Activated CD4-positive, alpha-beta T cell treated with anti-CD3 and anti-CD28 coated beads, Interleukin-2, Interleukin-6, amounts not matched to agents 100 ng/mL and 50 ng/mL, durations not matched to agents 16 hours and 8 hours (primary cell): ENCODE measurements at regions not wholly inside any gene's neighbourhood (a gene's known extent, or its start where the extent isn't known, plus 50 kb on each side); places are given as distances from the start of the nearest gene placed in this dataset.
"Not testable (repeated sequence)": the region's sequence is repeated elsewhere in the genome, so short reads cannot be mapped to it uniquely, and the experiment has no call there.

Source experiments
- DNase-seq: peaks from one replicate; pipeline ENCODE4 v3.0.0-alpha.2; 2020

DNA sequence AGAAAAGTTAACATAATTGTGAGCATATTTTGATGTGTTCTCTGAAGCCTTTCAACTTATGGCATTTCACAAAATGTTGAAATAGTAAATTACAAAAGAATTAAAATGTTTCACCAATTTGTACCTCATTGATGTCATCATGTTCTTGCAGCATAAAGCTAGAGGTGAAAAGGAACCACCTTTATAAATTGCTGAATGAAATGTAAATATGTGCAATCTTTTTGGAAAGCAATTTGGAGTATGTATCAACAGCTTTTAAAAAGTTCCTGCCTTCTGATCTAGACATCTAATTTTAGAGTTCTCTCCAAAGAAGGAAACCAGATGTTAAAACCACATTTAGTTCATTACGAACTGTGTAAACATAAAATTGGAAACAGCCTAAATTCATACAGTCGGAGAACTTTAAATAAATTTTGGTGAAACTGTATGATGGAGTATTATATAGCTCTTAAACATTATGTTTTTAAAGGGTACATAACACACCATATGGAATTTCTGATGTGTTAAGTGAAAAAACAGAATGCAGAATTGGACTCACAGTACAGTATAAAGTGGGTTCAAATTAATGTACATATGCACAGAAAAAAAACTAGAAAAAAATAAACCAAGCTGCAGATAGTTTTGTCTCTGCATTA is 311.2 kb upstream of the NAALADL2 start:
- DNase-seq: no peak

DNA sequence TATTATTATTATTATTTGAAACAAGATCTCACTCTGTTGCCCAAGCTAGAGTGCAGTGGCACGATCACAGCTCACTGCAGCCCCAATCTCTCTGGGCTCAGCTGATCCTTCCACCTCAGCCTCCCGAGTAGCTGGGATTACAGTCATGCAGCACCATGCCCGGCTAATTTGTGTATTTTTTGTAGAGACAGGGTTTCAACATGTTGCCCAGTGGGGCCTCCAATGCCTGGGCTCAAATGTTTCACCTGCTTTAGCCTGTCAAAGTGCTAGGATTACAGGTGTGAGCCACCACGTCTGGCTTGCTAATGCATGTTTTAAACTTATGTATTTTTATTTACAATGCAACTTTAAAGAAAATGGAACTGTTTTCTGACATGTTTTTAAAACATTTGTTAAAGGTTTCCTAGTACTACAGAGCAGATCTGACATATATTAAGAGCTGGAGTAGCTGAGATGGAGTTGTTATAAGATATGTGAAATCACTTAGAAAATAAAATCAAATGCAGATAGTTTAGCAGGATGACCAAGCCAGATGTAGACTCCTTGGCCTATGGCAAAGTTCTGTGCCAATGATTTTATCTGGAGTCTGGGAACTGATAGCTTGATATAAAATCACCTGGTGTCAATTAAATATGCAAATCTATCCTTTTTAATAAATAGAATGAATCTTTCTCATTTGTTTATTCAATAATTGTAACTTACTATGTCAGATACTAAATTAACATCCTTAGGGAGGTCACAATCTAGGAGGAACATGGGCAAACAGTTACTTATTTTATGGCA is 310.1 kb upstream of the NAALADL2 start:
- DNase-seq: no peak

DNA sequence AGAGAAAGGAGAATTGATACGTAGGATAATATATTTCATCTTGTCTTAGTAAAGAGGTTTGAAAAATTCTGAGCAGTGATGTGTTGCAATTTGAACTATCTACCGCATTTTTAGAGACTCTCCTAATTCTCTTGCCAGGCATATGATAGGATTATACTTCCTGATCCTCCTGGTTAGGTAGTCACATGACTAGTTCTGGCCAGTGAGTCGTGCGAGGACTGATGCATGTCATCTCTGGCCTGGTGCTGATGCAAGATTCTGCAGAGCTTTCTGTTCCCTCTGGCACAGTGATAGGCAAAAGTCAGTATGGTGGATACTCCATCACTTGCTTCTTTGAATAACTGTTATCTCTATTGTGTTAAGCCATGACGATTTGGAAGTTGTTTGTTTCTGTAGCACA is 277.6 kb upstream of the NAALADL2 start:
- no peak for DNase-seq

DNA sequence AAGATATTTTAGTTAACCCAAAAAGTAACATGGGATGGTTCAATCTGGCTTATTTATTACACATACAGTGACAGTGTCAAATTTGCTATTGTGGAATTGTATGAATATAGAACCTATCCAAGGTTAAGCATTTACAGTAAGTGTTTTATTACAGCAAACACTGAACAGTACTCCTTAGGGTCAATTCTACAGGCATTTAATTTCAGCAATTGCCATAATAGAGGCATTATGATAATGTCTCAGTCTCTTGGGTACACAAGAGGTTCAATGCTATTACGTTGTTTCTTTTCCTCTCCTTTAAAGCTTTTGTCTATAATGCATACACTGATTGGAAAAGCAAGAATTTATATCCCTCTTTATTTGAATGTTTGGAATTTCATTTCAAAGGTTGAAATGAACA is 275.7 kb upstream of the NAALADL2 start:
- DNase-seq: no peak

DNA sequence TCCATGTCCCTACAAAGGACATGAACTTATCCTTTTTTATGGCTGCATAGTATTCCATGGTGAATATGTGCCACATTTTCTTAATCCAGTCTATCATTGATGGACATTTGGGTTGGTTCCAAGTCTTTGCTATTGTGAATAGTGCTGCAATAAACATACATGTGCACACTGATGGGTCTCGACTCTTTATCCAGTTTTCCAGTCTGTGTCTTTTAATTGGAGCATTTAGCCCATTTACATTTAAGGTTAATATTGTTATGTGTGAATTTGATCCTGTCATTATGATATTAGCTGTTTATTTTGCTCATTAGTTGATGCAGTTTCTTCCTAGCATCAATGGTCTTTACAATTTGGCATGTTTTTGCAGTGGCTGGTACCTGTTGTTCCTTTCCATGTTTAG is 272.0 kb upstream of the NAALADL2 start:
- not testable (repeated sequence) for DNase-seq

DNA sequence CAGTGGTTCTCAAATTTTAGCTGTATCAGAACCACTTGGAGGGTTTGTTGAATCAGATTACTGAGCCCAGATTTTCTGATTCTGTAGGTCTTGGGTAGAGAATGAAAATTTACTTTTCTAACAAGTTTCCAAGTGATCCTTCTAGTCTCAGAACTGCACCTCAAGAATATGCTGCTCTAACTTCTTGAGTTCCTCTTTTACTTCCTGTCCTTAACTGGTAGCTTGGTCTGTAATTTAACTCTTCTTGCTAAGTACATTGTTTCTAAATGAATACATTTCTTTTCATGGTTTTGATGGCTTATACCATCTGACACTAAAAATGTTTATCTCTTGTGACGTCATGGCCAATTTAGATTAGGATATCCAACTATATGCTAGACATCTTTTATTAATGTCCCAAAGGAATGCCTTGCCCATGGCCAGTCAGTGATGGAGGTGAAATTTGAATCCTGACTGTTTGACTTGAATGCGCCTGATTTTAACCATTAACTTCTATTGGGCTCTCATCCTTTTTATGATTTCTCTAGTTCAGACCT is 262.6 kb upstream of the NAALADL2 start:
- no peak for DNase-seq

DNA sequence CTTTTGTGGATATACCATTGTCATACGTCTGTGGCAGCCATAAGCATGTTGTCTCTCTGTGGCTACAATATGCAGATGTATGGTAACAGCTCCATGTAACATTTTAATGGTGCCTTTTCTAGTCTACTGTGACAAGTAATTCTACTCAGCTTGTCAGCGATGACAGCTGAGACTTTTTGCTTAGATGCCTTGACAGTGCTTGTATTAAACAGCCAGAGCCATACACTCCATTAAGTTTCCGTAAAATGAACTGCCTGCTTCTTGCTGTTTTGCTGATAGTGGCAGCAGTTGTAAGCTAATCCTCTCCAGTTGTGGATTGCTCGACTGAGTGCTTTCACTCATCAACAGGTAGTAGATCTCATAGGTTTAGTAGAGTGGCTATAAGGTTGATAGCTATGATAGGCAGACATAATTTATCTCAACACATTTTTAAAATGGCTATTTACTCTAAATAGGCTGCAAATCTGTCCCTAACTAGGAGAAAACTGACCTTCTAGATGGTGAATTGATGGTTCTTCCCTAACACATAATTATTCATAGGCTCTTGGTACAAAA is 260.2 kb upstream of the NAALADL2 start:
- DNase-seq: no peak

DNA sequence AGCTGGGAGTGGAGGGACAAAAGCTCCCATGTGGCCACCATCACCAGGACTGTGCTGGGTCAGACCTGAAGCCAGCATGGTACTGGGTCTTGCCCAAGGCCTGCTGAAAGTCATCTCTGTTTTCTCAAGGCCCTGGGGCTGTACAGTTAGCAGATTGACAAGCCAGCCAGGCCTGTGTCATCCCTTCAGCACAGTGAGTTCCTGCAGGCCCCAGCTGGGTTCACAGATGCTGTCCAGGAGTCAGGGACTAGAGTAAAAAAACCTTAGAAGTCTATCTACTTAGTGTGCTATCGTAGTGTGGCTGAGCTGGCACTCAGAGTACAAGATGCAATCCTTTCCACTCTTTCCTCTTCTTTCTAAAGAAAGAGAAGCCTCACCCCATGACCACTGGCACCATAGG is 246.0 kb upstream of the NAALADL2 start:
- DNase-seq: no peak

DNA sequence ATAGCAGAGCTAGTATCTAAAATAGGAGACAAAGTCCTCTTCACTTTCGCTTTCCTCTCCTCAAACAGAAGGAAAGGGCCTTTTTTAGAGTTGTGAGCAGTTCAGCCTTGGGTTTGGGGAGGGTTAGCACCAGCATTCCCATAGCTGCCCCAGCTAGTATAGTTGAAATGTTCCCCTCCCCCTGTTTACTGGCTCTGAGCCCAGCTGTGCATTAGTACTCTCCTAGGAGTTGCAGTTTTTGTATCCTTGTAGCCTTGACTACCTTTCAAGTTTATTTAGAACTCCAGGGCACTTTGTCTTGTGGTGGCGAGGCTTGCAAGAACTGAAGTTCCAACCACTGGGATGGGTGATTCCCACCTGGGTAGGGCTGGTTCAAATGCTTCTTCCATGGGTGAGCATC is 245.1 kb upstream of the NAALADL2 start:
- DNase-seq: no peak

DNA sequence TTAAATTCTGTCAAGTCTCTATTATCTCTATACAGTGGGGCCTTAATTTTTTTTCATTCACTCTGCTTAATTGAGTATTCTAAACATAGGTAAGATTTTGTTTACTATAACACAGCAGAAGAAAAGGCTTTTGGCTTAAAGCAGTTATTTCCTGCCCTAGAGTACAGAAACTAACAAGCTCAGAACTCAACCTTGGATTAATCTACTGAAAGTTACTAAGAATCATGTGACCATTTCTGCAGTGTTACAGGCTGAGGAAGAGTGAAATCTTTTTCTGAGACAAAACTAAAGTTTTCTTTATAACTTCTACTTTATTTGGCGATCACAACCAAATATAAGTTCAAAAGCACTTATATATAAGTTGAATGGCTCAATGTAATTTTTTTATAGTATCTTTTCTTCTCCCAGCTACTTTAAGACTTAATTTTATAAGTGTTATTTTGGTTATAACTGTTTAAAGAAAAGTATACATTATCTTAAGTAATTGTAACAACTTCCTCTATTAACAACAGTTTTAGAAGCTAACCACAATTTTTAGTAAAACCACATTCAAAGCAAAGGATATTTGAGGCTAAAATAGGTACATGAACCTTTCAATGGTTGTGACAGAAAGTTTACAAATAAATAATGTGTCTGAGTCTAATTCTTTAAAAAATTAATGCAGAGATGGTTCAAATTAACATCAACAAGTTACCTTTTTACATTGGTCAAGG is 240.6 kb upstream of the NAALADL2 start:
- DNase-seq: no peak

DNA sequence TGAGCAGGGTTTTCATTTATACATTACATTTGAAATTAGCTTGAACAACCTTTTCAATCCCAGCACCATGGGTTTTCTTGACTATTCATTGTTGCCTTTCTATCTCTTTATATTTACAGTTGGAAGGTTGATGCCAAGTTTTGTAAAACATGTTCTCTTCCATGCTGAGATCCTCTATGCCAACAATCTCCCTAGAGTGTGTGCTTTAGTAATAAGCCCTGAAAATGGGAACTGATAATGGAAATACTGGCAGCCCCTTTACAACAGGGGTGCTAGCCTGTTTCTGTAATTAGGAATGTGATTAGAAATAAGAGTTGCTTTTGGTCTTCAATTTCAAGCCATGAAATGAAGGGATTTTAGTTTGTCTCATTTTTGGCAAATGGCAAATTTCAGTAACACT is 239.9 kb upstream of the NAALADL2 start:
- no peak for DNase-seq

DNA sequence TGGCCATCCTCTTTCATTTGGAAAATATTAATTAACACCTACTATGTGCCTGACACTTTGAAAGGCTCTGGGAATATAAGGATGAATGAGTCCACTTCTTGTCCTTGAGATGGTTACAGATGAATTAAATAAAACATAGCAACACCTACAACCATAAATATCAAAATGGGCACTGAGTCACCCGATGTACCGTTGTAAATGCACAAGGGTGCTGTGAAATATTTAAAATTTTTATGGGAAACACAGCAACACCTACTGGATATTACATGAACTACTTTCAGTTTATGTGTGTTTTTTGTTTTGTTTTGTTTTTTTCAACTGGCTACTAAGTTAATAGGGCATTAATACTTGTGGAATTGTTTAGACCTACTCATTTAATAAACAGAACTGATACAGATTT is 239.0 kb upstream of the NAALADL2 start:
- no peak for DNase-seq

DNA sequence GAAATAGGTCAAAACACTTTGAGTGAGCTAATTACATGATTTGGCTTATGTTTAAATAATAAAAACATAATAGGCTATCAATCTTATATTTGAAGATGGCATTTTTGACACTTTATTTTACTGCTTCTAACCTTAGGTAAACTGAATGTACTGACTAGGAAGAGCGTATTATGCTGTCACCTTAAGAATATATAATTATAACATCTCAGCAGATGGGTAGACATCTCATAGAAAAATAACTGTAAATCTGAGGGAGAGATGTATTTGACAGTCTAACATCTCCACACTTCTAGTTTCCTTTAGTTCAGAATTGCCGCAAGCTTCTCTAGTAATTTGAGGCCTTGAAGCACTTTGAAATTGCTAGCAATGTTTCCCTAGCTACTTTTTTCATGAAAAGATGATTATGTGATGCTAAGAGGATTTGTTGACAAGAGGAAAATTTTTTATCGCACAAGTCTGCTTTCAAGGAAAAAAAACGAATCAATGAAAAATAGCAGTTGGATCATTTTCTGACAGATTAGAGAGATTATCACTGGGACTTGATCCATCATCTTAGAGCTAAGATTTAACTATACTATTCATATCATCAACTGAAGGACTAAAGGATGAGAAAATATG is 238.2 kb upstream of the NAALADL2 start:
- DNase-seq: no peak

DNA sequence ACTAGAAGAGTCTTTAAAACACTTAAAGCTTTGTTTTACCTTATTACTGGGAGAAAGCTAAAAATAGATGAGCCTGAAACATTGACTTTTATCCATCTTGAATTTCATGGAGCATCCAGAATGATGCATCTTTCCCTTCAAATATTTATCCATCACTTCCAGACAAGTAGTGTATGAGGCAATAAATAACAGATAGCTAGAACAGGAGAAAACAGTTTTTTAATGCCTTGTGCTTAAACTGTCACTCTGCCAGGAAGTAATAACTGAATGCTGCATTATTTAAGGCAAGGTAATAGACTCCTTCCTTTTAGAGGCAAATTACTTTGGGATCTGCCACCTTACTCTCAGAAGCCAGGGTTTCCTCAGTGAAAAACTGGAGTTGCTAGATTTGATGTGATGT is 225.8 kb upstream of the NAALADL2 start:
- DNase-seq: no peak

DNA sequence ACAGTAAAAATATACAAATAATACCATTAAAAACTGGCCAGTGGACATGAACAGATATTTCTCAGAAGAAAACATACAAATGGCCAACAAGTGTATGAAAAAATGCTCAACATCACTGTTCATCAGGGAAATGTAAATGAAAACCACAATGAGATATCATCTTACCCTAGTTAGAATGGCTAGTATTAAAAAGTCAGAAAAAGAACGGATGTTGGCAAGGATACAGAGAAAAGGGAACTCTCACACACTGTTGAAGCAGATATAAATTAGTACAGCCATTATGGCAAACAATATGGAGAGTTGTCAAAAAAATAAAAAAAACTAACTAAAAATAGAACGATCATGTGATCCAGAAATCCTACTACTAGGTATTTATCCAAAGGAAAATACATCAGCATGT is 222.7 kb upstream of the NAALADL2 start:
- no peak for DNase-seq

DNA sequence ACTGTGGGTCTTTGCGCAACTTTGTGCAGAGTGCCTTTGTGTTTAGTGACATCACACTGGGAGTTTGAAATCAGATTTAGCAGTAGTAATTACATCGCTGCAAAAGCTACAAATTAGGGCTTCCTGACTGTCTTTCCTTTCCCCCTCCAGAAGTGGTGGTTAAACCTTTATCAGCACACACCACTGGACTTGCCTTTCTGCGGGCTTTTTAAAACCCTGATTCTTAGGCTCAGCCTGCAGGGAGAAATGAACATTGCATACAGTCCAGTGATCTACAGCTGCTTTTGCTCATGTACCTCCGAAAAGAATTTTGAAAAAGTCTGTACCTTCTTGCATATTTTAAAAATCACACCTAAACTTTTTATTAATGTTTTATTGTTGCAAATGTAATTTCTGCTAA is 219.7 kb upstream of the NAALADL2 start:
- DNase-seq: no peak

DNA sequence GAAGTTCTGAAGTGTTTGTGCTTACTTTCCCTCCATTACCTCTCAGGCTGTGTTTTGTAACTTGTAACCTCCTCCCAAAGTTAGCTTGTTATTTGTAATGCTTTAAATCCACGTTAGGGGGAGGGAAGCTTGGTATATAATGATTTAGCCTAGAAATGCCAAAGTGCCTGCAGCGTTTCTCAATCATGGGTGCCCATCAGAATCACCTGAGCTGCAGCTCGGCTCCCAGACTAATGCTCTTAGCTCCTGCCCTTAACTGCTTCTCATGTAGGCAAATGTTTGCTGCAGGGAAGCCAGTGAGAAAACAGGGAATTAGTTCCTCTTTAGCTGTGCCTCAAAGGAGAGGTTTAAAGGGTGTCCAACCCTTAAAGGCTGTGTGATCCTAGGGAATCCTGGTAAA is 219.2 kb upstream of the NAALADL2 start:
- DNase-seq: no peak

DNA sequence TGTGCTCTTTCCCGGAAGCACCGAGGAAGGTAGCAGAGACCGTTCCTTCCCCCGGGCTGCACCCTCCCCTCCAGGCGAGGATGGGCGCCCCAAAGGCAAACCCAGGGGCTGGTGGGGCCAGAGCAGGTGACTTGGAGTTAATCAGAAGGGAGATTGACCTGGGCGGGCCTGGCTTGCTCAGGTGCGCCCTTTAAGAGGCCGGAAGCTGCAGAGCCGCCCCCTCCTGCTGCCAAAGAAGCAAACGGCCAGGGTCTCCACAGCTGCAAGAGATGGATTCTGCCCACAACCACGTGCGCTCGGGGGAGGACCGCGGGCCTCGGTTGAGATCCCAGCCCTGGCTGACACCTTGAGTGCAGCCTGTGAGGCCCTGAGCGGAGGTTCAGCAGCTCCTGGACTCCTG is 218.2 kb upstream of the NAALADL2 start:
- DNase-seq: no peak

DNA sequence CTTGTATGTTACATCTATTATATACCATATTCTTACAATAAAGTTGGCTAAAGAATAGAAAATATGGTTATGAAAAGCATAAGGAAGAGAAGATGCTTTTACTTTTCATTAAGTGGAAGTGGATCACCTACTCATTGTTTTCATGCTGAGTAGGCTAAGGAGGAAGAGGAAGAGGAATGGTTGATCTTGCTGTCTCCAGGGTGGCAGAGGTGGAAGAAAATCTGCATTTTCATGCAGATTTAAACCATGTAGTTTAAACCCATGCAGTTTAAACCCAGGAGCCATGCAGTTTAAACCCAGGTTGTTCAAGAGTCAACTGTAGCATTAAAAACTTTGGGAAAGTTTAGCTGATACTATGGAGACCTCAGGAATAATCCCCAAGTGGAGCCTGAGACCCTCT is 214.8 kb upstream of the NAALADL2 start:
- no peak for DNase-seq

DNA sequence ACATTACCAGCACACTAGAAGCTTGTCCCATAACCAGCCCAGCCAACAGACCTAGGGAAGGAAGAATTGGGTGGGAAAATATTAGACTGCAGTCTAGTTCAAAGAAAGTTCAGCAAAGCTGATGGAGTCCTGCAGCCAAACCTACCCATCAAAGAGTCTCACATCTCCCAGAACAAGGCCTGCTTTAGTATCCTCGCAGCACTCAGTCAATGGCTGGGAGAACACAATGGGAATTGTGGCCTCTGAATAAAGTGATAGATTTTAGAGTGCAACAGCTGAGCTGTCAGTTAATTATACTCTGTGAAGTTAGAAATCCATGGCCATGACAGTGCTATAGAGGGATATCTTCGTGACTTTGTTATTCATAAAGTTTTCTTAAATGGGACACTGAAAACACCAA is 207.2 kb upstream of the NAALADL2 start:
- no peak for DNase-seq

DNA sequence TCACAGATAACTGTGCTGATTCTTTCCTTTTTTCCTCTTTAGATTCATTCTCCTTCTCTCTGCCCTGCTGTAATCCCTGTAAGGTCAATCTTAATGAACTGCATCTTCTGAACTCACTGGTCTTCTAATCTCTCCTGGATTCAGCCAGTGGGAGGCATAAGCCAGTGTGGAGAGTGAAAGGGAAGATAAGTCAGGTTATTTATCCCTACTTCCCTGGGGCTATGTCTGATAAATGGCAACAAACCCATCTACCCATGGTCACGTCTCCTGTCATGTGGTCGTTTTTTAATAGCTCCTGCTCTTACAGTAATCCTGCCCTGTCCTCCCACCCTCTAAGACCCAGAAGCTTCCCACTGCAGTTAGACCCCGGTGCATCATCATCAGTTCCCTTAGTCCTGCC is 199.6 kb upstream of the NAALADL2 start:
- DNase-seq: no peak

DNA sequence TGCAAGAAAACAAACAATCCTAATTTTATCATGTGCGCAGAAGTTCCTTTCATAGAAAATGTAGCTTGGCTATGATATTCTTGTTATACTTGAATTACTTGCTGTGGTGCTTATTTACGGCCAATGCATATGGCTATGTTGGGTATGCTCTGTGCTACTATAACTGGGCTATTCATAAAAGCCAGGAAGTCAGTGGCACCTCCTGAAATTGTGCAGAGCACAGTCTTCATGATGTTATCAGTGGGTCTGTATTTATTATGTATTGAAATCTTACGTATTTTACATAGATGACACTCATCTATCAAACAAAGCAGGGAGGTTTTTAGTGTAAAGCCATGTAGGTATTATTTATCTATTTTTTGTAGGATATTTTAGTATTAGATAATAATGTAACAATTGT is 196.5 kb upstream of the NAALADL2 start:
- DNase-seq: no peak

DNA sequence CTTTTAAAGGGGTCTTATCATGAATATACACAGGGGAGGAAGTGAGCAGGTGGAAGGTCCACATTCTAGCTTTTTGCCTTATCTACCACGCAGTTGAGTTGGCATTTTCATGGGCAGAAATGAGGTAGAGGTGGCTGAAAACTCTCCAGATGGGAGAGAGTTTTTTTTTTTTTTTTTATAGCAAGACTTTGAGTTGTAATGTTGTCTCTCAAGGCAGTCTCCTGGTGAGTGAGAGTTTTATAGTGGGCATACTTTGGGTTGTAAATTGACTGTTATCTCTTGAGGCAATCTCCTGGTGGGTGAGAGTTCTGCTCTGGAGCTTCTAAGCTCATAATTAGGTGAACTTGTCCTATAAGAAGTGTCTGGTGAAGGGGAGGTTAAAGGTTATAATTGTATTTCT is 191.7 kb upstream of the NAALADL2 start:
- DNase-seq: no peak
